ENCODE measurements at regions not wholly inside any gene's neighbourhood (a gene's known extent, or its start where the extent isn't known, plus 50 kb on each side); places are given as distances from the start of the nearest gene placed in this dataset.

DNA sequence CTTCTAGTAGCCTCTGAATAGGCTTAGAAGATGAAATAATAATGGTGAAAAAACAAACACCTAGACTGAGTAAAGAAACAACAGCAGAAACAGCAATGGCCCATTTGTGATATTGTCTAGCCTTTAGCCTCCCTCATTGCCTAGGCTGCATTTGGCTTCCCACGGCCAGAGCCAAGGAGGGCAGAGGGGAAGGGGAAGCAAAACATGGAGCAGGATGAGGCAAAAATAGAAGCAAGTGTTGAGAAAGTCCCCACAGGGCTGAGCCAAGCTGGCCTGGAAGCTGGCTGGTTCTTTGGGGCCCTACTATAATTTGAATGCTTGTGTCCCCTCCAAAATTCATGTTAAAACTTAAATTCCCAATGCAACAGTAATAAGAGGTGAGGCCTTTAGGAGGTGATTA is 60.2 kb upstream of the KSR1 start:
- no peak for DNase-seq

DNA sequence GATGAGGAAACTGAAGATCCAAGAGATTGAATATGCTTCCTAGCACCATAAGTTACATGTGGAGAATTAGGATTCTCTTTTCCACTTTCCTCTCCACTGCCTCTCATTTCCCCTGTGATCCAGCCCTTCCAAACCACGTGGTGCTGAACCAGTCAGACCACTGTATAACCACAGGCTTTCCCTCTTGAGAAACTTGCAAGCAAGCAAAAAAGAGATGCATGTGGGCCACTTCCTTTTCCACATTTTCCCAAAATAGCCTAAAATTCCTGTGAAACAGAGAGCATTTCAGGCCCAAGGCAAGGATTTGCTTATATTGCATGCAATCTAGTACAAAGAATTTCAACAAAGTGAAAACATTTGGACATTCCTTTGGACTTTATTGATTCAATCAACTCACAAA is 59.3 kb upstream of the KSR1 start:
- DNase-seq, result no peak

DNA sequence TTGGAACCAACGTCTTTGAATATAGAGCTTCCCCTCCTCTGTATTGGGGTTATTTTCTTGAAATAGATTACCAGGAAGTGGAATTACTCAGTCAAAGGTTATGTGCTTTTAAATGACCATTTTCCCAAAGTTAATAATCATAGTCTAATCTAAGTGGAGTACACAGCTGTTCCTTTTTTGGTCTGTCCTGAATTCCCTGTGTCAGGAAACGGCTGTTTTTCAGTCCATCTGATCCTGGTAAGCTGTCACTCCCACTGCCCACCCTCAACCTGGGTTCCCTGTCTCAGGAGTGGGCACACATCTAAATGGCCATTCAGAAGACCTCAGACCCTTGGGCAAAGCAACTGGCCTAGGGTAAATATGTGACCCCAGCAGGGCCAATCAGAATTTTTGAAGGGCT is 57.6 kb upstream of the KSR1 start:
- DNase-seq, result no peak

DNA sequence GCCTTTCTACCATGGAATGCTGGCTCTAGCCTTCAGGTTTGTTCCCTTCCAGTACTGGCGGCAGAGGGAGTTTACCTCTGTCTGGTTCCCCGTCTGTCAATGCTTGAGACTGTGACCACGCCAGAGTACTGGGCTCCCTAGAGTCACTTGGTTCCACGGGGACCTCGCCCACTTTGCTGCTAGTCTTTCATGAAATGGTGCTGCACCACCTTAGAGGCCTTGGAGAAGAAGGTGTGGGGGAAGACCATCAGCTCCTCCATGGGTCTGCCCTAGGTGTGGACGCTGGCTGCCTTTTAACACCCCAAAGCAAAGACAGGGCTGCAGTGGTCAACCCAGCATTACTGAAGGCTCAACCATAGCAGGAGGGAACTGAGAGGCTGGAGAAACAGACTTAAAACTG is 55.3 kb upstream of the KSR1 start:
- DNase-seq, result no peak

DNA sequence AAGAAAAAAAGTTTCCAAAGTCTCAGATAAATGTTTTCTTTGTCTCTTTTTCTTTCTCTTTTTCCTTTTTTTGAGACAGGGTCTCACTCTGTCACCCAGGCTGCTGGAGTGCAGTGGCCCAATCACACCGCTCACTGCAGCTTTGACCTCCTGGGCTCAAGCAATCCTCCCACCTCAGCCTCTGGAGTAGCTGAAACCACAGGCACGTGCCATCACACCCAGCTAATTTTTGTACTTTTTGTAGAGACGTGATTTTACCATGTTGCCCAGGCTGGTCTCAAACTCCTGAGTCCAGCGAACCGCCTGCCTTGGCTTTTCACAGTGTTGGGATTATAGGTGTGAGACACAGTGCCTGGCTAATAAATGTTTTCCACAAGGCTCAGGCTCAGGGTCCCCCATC is 53.3 kb upstream of the KSR1 start:
- DNase-seq, result no peak

- DNase-seq, result no peak
Measured at GRCh38 chr17:27403480-27404005, 52.7 kb upstream of the KSR1 start.

DNA sequence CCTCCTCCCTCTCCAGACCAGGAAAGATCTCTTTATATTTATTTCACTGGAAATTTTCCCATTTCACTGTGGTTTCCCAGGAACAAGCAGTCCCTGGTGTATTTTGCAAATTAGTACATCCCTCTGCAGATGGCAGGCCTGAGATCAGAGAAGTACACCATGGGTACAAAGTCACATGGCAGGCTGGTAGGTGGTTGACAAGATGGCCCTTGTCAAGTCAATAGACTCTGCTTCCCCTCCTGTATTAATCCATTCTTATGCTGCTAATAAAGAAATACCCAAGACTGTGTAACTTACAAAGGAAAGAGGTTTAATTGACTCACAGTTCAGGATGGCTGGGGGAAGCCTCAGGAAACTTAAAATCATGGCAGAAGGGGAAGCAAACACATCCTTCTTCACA is 51.6 kb upstream of the KSR1 start:
- no peak for DNase-seq
